Breast epithelium (tissue), 4 donors: ENCODE measurements at regions not wholly inside any gene's neighbourhood (a gene's known extent, or its start where the extent isn't known, plus 50 kb on each side); places are given as distances from the start of the nearest gene placed in this dataset.

Source experiments
- DNase-seq, 2 donors: peaks; one replicate each; pipeline ENCODE4 v3.0.0-alpha.2; 2019; ENCODE audit warnings: low spot score in 2 of 2
- H3K27ac ChIP-seq, 2 donors: fragments of 200-600 bp; sonication (generic) in 1 of 2; one replicate each; pipeline ENCODE4 v1.5.1; 2016 to 2019; ENCODE audit warnings: mild to moderate bottlenecking in 1 of 2
- H3K27me3 ChIP-seq, 2 donors: fragments of 200-600 bp; sonication (generic) in 1 of 2; one replicate each; pipeline versions ENCODE4 v1.5.1 to v1.6.0; 2017 to 2019; ENCODE audit warnings: control low read depth in 1 of 2, mild to moderate bottlenecking in 1 of 2
- H3K36me3 ChIP-seq: fragments of 200-600 bp; one replicate; pipeline ENCODE4 v1.5.1; 2019
- H3K4me1 ChIP-seq, 2 donors: fragments of 200-600 bp; sonication (generic); one replicate each; pipeline ENCODE4 v1.5.1; 2016 to 2019; ENCODE audit warnings: control low read depth in 1 of 2
- H3K4me3 ChIP-seq, 3 donors: fragments of 200-600 bp; sonication (generic); 1 replicate in 2 of 3; 2 replicates in 1 of 3; pipeline ENCODE4 v1.5.1; 2016 to 2019; ENCODE audit warnings: mild to moderate bottlenecking in 3 of 3, moderate library complexity in 2 of 3
- H3K9me3 ChIP-seq, 2 donors: fragments of 200-600 bp; sonication (generic) in 1 of 2; one replicate each; pipeline ENCODE4 v1.5.1; 2016 to 2019; ENCODE audit warnings: control low read depth in 1 of 2
- POLR2A ChIP-seq: fragments of 450-650 bp; IDR thresholded peaks from one replicate; pipeline ENCODE4 v1.6.1; 2016; ENCODE audit warnings: antibody characterized with exemption, mild to moderate bottlenecking, moderate library complexity
- POLR2AphosphoS5 ChIP-seq, 3 donors: sonication (generic); formaldehyde crosslinking; IDR thresholded peaks; one replicate each; pipeline ENCODE4 v1.6.1; 2017; ENCODE audit warnings: antibody characterized with exemption in 3 of 3
- intact Hi-C: fragments of 100-400 bp; cut with DNase I; formaldehyde crosslinking; loops from one replicate; pipeline ENCODE4 v1.15.1; 2023; ENCODE audit warnings: low total_unique reads
- TF ChIP-seq, protein P1 (sequence below), 3 donors: fragments of 450-650 bp; IDR thresholded peaks; one replicate each; pipeline ENCODE4 v1.5.1; 2016 to 2017; ENCODE audit warnings: antibody characterized with exemption in 3 of 3, mild to moderate bottlenecking in 3 of 3, moderate library complexity in 3 of 3

DNA sequence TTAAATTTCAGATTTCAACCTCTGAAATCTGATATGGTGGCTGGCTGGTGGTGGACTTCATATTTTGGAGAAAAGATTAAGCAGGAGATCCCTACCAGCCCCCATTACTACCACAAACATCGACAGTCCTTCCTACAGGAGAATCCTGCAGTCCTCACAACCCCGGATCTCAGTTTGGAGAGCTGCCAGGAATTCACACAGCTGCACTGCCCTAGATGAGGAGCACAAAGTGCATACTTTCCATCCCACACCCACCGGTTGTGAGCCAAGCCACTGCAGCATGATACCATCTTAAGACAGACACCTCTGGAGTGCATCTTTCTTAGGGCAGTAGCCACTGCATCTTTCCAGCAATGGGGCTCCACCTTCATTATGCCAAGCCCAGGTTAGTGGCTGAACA, 185.5 kb upstream of the GPR149 start:
- Histone ChIP-seq H3K4me1 (no peaks in the 10 kb centered on the region), H3K36me3 (no peaks in the 10 kb centered on the region), H3K27me3 (no peaks in the 10 kb centered on the region), H3K4me3 (no peak overlapping the region), H3K27ac (no peak overlapping the region), H3K9me3 (peaks cover 0 to 7% of the 10 kb centered on the region in 2 donors)
- no peak for DNase-seq
- TF ChIP-seq POLR2AphosphoS5 (IDR thresholded peaks at IDR 0.05) (no peak), POLR2A (no peak)
- TF ChIP-seq, protein P1, sequence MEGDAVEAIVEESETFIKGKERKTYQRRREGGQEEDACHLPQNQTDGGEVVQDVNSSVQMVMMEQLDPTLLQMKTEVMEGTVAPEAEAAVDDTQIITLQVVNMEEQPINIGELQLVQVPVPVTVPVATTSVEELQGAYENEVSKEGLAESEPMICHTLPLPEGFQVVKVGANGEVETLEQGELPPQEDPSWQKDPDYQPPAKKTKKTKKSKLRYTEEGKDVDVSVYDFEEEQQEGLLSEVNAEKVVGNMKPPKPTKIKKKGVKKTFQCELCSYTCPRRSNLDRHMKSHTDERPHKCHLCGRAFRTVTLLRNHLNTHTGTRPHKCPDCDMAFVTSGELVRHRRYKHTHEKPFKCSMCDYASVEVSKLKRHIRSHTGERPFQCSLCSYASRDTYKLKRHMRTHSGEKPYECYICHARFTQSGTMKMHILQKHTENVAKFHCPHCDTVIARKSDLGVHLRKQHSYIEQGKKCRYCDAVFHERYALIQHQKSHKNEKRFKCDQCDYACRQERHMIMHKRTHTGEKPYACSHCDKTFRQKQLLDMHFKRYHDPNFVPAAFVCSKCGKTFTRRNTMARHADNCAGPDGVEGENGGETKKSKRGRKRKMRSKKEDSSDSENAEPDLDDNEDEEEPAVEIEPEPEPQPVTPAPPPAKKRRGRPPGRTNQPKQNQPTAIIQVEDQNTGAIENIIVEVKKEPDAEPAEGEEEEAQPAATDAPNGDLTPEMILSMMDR (IDR thresholded peaks at IDR 0.05), result no peak
- intact Hi-C loops, result no loop called here

GRCh38 chr3:154614601-154615000, 184.6 kb upstream of the GPR149 start:
- Histone ChIP-seq H3K27ac (no peak overlapping the region), H3K4me3 (no peak overlapping the region), H3K9me3 (peaks cover 0 to 2% of the 10 kb centered on the region in 2 donors), H3K4me1 (no peaks in the 10 kb centered on the region), H3K27me3 (no peaks in the 10 kb centered on the region), H3K36me3 (no peaks in the 10 kb centered on the region)
- TF ChIP-seq, protein P1 (IDR thresholded peaks at IDR 0.05), result no peak
- no peak for TF ChIP-seq POLR2A
- no peak for TF ChIP-seq POLR2AphosphoS5 (IDR thresholded peaks at IDR 0.05)
- DNase-seq, result no peak
- intact Hi-C loops, result no loop called here

GRCh38 chr3:154614078-154614477, 184.1 kb upstream of the GPR149 start:
- Histone ChIP-seq H3K36me3 (no peaks in the 10 kb centered on the region), H3K4me1 (no peaks in the 10 kb centered on the region), H3K4me3 (no peak overlapping the region), H3K9me3 (no peaks in the 10 kb centered on the region), H3K27ac (no peak overlapping the region), H3K27me3 (no peaks in the 10 kb centered on the region)
- DNase-seq, result no peak
- intact Hi-C loops, result no loop called here
- TF ChIP-seq POLR2A, result no peak
- TF ChIP-seq POLR2AphosphoS5 (IDR thresholded peaks at IDR 0.05), result no peak
- TF ChIP-seq, protein P1 (IDR thresholded peaks at IDR 0.05), result no peak

- no peaks in the 10 kb centered on the region for H3K36me3 ChIP-seq
- no peaks in the 10 kb centered on the region for H3K4me1 ChIP-seq
- no peak for DNase-seq
- H3K9me3 ChIP-seq, result peaks cover 0 to 4% of the 10 kb centered on the region in 2 donors
- H3K27me3 ChIP-seq, result no peaks in the 10 kb centered on the region
- TF ChIP-seq, protein P1 (IDR thresholded peaks at IDR 0.05), result no peak
- no peak for TF ChIP-seq POLR2A
- TF ChIP-seq POLR2AphosphoS5 (IDR thresholded peaks at IDR 0.05), result no peak
- H3K27ac ChIP-seq, result no peak overlapping the region
- H3K4me3 ChIP-seq, result no peak overlapping the region
- intact Hi-C loops, result no loop called here
These were observed 172.3 kb upstream of the GPR149 start for GRCh38 chr3:154602241-154602640.

DNA sequence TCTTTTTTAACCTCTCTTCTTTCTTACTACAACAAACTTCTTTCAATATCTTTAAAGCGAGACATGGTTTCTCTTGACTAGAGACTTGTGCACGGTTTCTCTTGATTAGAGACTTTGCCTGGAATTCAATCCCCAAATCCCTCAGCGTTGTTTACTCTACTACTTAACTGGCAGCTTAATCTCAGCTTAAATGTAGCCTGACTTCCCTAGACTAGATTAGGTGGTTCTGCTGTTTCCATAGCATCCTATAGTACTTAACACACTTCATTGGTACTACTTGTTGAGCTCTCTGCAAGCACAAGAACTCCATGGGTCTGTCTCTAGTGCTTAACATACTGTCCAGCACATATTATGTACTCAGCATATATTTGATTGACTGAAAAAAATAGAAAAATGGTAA, 168.2 kb upstream of the GPR149 start:
- TF ChIP-seq POLR2A, result no peak
- no peak for DNase-seq
- H3K36me3 ChIP-seq, result no peaks in the 10 kb centered on the region
- H3K27ac ChIP-seq, result no peak overlapping the region
- intact Hi-C loops, result no loop called here
- H3K27me3 ChIP-seq, result no peaks in the 10 kb centered on the region
- H3K9me3 ChIP-seq, result peaks cover 0 to 4% of the 10 kb centered on the region in 2 donors
- H3K4me3 ChIP-seq, result no peak overlapping the region
- no peaks in the 10 kb centered on the region for H3K4me1 ChIP-seq
